GM13977 (cell line): ENCODE measurements at regions not wholly inside any gene's neighbourhood (a gene's known extent, or its start where the extent isn't known, plus 50 kb on each side); places are given as distances from the start of the nearest gene placed in this dataset.

Source experiments
- DNase-seq: peaks from one replicate; pipeline ENCODE4 v3.0.0; 2012; ENCODE audit warnings: low spot score
- CTCF ChIP-seq: IDR thresholded peaks from 2 replicates; pipeline ENCODE4 v1.5.1; 2012; ENCODE audit warnings: mild to moderate bottlenecking, control low read depth; ENCODE audit not compliant: insufficient read depth; ENCODE audit errors: extremely low read depth, missing control alignments
- in situ Hi-C: fragments of 300-500 bp; cut with MboI; formaldehyde crosslinking; loops from one replicate; pipeline ENCODE4 v1.12.0; 2022; ENCODE audit warnings: low sequenced_read_pairs, low pct_unique_long_range_greater_than_20kb, mixed read lengths, inconsistent platforms; ENCODE audit not compliant: unreplicated experiment

- no peak for DNase-seq
- no peak for TF ChIP-seq CTCF
- in situ Hi-C loops, result no loop called here
Measured at GRCh38 chr13:76363682-76364289, 522.4 kb downstream of the KCTD12 start.

- in situ Hi-C loops, result no loop called here
Measured at GRCh38 chr13:76361868-76362267, 524.3 kb downstream of the KCTD12 start.

GRCh38 chr13:76351541-76352229 lies 534.5 kb downstream of the KCTD12 start:
- no peak for DNase-seq
- TF ChIP-seq CTCF, result no peak
- in situ Hi-C loops, result no loop called here

More at GRCh38 chr13:76361868-76362267, 524.3 kb downstream of the KCTD12 start:
- no peak for DNase-seq
- TF ChIP-seq CTCF, result no peak

- in situ Hi-C loops, result no loop called here
- no peak for TF ChIP-seq CTCF
- no peak for DNase-seq
Measured at GRCh38 chr13:76350399-76350798, 535.8 kb downstream of the KCTD12 start.

GRCh38 chr13:76349700-76350099 lies 536.5 kb downstream of the KCTD12 start:
- DNase-seq, result no peak
- TF ChIP-seq CTCF, result no peak
- in situ Hi-C loops, result no loop called here

- no peak for TF ChIP-seq CTCF
- in situ Hi-C loops, result no loop called here
Measured at GRCh38 chr13:76339649-76340048, 546.6 kb downstream of the KCTD12 start.

GRCh38 chr13:76338003-76338402 lies 548.2 kb downstream of the KCTD12 start:
- no peak for DNase-seq
- in situ Hi-C loops, result no loop called here
- no peak for TF ChIP-seq CTCF

More at GRCh38 chr13:76339649-76340048, 546.6 kb downstream of the KCTD12 start:
- DNase-seq, result no peak
